GM12878 (cell line): ENCODE measurements at regions not wholly inside any gene's neighbourhood (a gene's known extent, or its start where the extent isn't known, plus 50 kb on each side); places are given as distances from the start of the nearest gene placed in this dataset.

ENCODE experiments used
- ATAC-seq: fragments of 200-7000 bp; cut with Tn5 transposase; 3 replicates; pipeline ENCODE4 v1.9.1; 2020; ENCODE audit warnings: mild to moderate bottlenecking, moderate library complexity
- BruUV-seq: library from RNA; stranded (reverse); fragments of 400-500 nt; replicated peaks from 2 replicates; lab custom pipeline; 2021; lab: Mats Ljungman, UMichigan
- CTCF ChIA-PET: fragments of 300-600 bp; sonication (Branson Sonifier 250); formaldehyde crosslinking; extraction: SDS; loops from one replicate; lab custom pipeline; 2021; ENCODE audit warnings: inconsistent platforms; lab: Yijun Ruan, JAX
- POLR2A ChIA-PET: fragments of 350-600 bp; formaldehyde crosslinking; extraction: SDS; loops from one replicate; lab custom pipeline; 2021; ENCODE audit warnings: inconsistent platforms; lab: Charles Lee
- RAD21 ChIA-PET: fragments of 300-600 bp; sonication (Branson Sonifier 250); formaldehyde crosslinking; loops from one replicate; lab custom pipeline; 2023; ENCODE audit warnings: antibody characterized with exemption; ENCODE audit not compliant: unreplicated experiment; lab: Charles Lee
- SMC1A ChIA-PET: fragments of 300-600 bp; sonication (Branson Sonifier 250); formaldehyde crosslinking; loops from one replicate; lab custom pipeline; 2023; ENCODE audit not compliant: unreplicated experiment, uncharacterized antibody; lab: Charles Lee
- DNase-seq: peaks from one replicate; pipeline ENCODE4 v3.0.0-alpha.2; 2011; ENCODE audit warnings: low read depth, low spot score
- FAIRE-seq: peaks from 3 replicates; lab custom pipeline; 2011; peaks lifted over from hg19 to GRCh38; lab: Jason Lieb, UNC
- H2AFZ ChIP-seq: 2 replicates; pipeline ENCODE4 v1.6.0; 2011; ENCODE audit warnings: low read depth, low read length, control low read depth; ENCODE audit not compliant: control insufficient read depth
- H3K27ac ChIP-seq: 2 replicates; pipeline ENCODE4 v1.5.1; 2011; ENCODE audit warnings: control low read depth; ENCODE audit not compliant: control insufficient read depth, insufficient read depth
- H3K27me3 ChIP-seq, 2 experiments: replicated peaks in 1 of 2; 2 replicates each; pipeline versions ENCODE4 v1.6.0 to v1.6.1; 2011; ENCODE audit warnings: low read length in 1 of 2; ENCODE audit not compliant: control insufficient read depth in 2 of 2, insufficient read depth in 2 of 2
- H3K36me3 ChIP-seq, 2 experiments: 2 replicates each; pipeline ENCODE4 v1.5.1; 2011; ENCODE audit warnings: low read length in 1 of 2; ENCODE audit not compliant: control insufficient read depth in 2 of 2, insufficient read depth in 2 of 2
- H3K4me1 ChIP-seq: 2 replicates; pipeline ENCODE4 v1.6.1; 2011; ENCODE audit warnings: mild to moderate bottlenecking, low read length, moderate library complexity, mixed read lengths; ENCODE audit not compliant: control insufficient read depth, insufficient read depth
- H3K4me2 ChIP-seq: 2 replicates; pipeline ENCODE4 v1.6.0; 2011; ENCODE audit warnings: control low read depth; ENCODE audit not compliant: control insufficient read depth, insufficient read depth
- H3K4me3 ChIP-seq: fragments of 200-600 bp; sonication (generic); 2 replicates; pipeline ENCODE4 v1.5.1; 2016
- H3K79me2 ChIP-seq: 2 replicates; pipeline ENCODE4 v1.6.0; 2011; ENCODE audit warnings: low read length; ENCODE audit not compliant: control insufficient read depth, insufficient read depth
- H3K9ac ChIP-seq: 2 replicates; pipeline ENCODE4 v1.8.0; 2011; ENCODE audit warnings: low read length, control low read depth, mixed read lengths; ENCODE audit not compliant: control insufficient read depth, insufficient read depth
- H3K9me3 ChIP-seq: replicated peaks from 3 replicates; pipeline ENCODE4 v1.5.1; 2011; ENCODE audit warnings: mild to moderate bottlenecking, low read length; ENCODE audit not compliant: control insufficient read depth, insufficient read depth
- H4K20me1 ChIP-seq: 2 replicates; pipeline ENCODE4 v1.6.0; 2011; ENCODE audit not compliant: control insufficient read depth, insufficient read depth
- CHD4 ChIP-seq: fragments of 200-600 bp; sonication (generic); IDR thresholded peaks from 2 replicates; pipeline ENCODE4 v1.6.1; 2016; ENCODE audit warnings: mild to moderate bottlenecking
- DPF2 ChIP-seq: fragments of 450-650 bp; IDR thresholded peaks from 2 replicates; pipeline ENCODE4 v1.6.1; 2017; ENCODE audit warnings: mild to moderate bottlenecking
- NR2F1 ChIP-seq: fragments of 450-650 bp; conservative IDR thresholded peaks from 2 replicates; pipeline ENCODE4 v1.6.1; 2017; ENCODE audit warnings: mild to moderate bottlenecking
- POLR2AphosphoS5 ChIP-seq: IDR thresholded peaks from 2 replicates; pipeline ENCODE4 v1.6.1; 2011; ENCODE audit warnings: mild to moderate bottlenecking, low read length, inconsistent platforms
- RFX5 ChIP-seq: IDR thresholded peaks from 2 replicates; pipeline ENCODE4 v1.6.1; 2011; ENCODE audit warnings: low read depth, low read length, improper control_type of control experiment
- SP1 ChIP-seq: IDR thresholded peaks from one replicate; pipeline ENCODE4 v1.6.1; 2011; ENCODE audit warnings: low read depth, low read length
- WGBS: methylation state at CpG from one replicate; pipeline ENCODE4 v1.1.6; 2016; ENCODE audit warnings: low lambda C conversion rate; ENCODE audit not compliant: insufficient replicate concordance, insufficient coverage; ENCODE audit errors: missing lambda C conversion rate; 5-methylcytosine and 5-hydroxymethylcytosine counted together
- in situ Hi-C: fragments of 300-500 bp; cut with MboI; formaldehyde crosslinking; loops from 9 replicates; pipeline ENCODE4 v1.14.3; 2018; ENCODE audit warnings: mixed read lengths
- intact Hi-C: fragments of 100-400 bp; cut with micrococcal nuclease; formaldehyde crosslinking; loops from one replicate; pipeline ENCODE4 v1.14.2; 2022; ENCODE audit not compliant: unreplicated experiment
- TF ChIP-seq, protein P1 (sequence below), 3 experiments: IDR thresholded peaks in 2 of 3; conservative IDR thresholded peaks in 1 of 3; 2 replicates each; pipeline ENCODE4 v1.5.1; 2011; ENCODE audit warnings: low read depth in 3 of 3, low read length in 3 of 3, mild to moderate bottlenecking in 3 of 3, control low read depth in 2 of 3, moderate library complexity in 2 of 3, inconsistent platforms in 1 of 3, mixed read lengths in 1 of 3; ENCODE audit not compliant: control insufficient read depth in 2 of 3, insufficient read depth in 1 of 3; ENCODE audit errors: extremely low read depth in 1 of 3
- TF ChIP-seq, protein P2 (sequence below): IDR thresholded peaks from 2 replicates; pipeline ENCODE4 v1.6.1; 2011; ENCODE audit warnings: borderline replicate concordance, low read depth, mild to moderate bottlenecking, moderate library complexity, mixed read lengths, low read length; ENCODE audit not compliant: insufficient read depth; ENCODE audit errors: extremely low read length
- TF ChIP-seq, protein P3 (sequence below): fragments of 450-650 bp; IDR thresholded peaks from 2 replicates; pipeline ENCODE4 v1.6.1; 2017; ENCODE audit warnings: mild to moderate bottlenecking, low read depth, inconsistent platforms; ENCODE audit not compliant: poor library complexity, severe bottlenecking

DNA sequence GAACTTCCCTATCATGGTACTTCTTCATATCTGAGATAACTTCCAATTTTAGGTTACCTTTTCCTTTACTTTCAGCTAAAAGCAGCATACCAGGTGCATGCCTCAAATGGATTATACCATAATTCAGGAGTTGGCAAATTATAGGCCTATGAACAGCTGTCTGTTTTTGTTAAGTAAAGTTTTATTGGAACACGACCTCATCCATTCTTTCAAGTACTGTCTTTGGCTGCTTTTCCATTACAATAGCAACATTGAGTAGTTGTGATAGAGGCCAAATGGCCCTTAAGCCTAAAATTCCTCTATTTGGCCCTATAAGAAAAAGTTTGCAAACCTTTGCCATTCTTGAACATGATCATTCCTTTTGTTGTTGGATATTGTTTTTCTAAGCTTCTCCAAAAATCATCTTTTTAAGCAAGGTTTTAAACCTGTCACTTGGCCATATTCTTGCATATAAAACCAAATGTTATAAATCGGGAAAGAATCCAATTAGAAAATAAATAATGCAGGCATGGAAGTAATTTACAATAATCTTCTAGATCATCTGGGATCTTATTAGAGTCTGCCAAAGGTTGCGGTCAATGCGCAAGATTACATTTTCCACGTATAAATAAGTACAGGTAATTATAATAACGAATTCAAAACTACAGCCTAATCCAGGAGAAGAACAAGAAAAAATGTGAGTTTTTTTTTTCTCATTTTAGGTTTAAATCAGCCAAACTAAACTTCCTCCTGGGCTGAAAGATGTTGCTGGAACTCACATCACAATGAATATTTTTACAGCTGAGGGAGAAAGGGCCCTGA lies 226.5 kb upstream of the ANKRD55 start:
- H3K4me2 ChIP-seq = no peak overlapping the region
- in situ Hi-C loops = no loop called here

DNA sequence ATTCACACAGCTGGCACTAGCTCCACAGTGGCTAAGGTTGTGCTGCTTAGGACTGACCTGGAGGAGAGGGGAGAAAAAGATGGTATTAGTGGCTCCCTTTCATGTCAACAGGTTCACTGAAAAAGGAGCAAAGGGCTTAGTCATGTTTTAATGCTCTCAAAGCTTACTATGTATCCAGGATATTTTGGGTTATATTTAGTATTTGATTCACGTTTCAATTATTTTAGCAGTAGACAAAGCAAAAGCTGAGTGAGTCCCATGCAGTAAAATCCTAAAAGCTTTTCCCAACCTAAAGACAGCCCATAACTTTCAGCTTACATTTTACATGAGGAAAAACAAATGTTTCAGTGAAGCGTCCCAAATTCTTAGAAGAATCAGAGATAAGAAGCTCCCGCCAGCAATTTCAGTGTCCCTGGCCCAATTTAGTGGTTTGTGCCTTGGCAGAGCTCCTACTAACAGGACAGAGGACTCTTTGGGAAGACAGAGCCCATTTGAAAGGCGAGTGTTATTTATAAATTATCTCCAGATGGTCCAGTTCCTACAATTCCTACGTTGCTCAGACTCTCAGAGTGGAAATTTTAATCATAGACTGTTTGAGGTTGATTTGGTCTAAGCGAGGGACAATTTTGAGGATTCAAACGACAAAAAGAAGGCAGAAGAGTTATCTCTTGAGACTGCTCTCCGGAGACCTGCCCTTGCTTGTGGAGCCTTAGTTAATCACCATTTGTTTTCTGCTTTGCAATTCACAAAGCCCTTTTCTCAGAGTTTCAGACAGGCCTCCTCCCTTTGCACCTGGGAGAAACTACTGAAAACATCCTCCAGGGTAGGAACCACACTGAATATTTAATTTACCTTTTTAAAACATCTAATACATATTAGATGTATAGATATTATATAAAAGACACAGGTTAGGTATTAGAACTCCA lies 225.0 kb upstream of the ANKRD55 start:
- H3K4me3 ChIP-seq = no peak overlapping the region
- FAIRE-seq (no peak), ATAC-seq (no peak), DNase-seq (no peak)
- ChIA-PET CTCF (interaction anchor here (1.6 kb wide), 1 partner anchor 187 kb away, joined by 6 read pairs; no protein-coding TSS in a partner anchor), RAD21 (interaction anchor here (1.4 kb wide), 1 partner anchor 22 kb away, joined by 3 read pairs; no protein-coding TSS in a partner anchor), SMC1A (interaction anchor here (1.1 to 1.9 kb wide), 6 partner anchors 11 to 91 kb away, joined by 3 to 6 read pairs (median 4); no protein-coding TSS in a partner anchor), POLR2A (no interaction called here)
- no peak overlapping the region for H3K4me2 ChIP-seq
- H3K4me1 ChIP-seq = no peaks in the 10 kb centered on the region
- in situ Hi-C loops = no loop called here
- intact Hi-C loops = no loop called here
- no TSS peak for BruUV-seq
- no peaks in the 10 kb centered on the region for H3K79me2 ChIP-seq
- no peak overlapping the region for H3K9ac ChIP-seq
- H4K20me1 ChIP-seq = no peaks in the 10 kb centered on the region
- H3K9me3 ChIP-seq = no peaks in the 10 kb centered on the region
- 35% methylated on average over 8 of the region's 8 CpGs for WGBS
- H3K27me3 ChIP-seq = no peaks in the 10 kb centered on the region
- no peak overlapping the region for H3K27ac ChIP-seq
- H3K36me3 ChIP-seq = no peaks in the 10 kb centered on the region
- no peak overlapping the region for H2AFZ ChIP-seq
- TF ChIP-seq DPF2 (no peak), CHD4 (no peak), NR2F1 (no peak), RFX5 (no peak)
- TF ChIP-seq, protein P1, sequence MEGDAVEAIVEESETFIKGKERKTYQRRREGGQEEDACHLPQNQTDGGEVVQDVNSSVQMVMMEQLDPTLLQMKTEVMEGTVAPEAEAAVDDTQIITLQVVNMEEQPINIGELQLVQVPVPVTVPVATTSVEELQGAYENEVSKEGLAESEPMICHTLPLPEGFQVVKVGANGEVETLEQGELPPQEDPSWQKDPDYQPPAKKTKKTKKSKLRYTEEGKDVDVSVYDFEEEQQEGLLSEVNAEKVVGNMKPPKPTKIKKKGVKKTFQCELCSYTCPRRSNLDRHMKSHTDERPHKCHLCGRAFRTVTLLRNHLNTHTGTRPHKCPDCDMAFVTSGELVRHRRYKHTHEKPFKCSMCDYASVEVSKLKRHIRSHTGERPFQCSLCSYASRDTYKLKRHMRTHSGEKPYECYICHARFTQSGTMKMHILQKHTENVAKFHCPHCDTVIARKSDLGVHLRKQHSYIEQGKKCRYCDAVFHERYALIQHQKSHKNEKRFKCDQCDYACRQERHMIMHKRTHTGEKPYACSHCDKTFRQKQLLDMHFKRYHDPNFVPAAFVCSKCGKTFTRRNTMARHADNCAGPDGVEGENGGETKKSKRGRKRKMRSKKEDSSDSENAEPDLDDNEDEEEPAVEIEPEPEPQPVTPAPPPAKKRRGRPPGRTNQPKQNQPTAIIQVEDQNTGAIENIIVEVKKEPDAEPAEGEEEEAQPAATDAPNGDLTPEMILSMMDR (IDR thresholded peaks at IDR 0.05 in 2 of 3, conservative IDR thresholded peaks at IDR 0.05 in 1 of 3; ENCODE audit: control insufficient read depth in 2 of 3, extremely low read depth in 1 of 3, insufficient read depth in 1 of 3, low read depth in 3 of 3, low read length in 3 of 3) = no peak
- TF ChIP-seq, protein P2, sequence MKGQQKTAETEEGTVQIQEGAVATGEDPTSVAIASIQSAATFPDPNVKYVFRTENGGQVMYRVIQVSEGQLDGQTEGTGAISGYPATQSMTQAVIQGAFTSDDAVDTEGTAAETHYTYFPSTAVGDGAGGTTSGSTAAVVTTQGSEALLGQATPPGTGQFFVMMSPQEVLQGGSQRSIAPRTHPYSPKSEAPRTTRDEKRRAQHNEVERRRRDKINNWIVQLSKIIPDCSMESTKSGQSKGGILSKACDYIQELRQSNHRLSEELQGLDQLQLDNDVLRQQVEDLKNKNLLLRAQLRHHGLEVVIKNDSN = no peak
- TF ChIP-seq, protein P3, sequence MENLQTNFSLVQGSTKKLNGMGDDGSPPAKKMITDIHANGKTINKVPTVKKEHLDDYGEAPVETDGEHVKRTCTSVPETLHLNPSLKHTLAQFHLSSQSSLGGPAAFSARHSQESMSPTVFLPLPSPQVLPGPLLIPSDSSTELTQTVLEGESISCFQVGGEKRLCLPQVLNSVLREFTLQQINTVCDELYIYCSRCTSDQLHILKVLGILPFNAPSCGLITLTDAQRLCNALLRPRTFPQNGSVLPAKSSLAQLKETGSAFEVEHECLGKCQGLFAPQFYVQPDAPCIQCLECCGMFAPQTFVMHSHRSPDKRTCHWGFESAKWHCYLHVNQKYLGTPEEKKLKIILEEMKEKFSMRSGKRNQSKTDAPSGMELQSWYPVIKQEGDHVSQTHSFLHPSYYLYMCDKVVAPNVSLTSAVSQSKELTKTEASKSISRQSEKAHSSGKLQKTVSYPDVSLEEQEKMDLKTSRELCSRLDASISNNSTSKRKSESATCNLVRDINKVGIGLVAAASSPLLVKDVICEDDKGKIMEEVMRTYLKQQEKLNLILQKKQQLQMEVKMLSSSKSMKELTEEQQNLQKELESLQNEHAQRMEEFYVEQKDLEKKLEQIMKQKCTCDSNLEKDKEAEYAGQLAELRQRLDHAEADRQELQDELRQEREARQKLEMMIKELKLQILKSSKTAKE = no peak

More for the DNA sequence above, 226.5 kb upstream of the ANKRD55 start:
- FAIRE-seq (no peak), DNase-seq (no peak), ATAC-seq (no peak)
- ChIA-PET RAD21 (no interaction called here), SMC1A (interaction anchor here (0.5 to 1.9 kb wide), 4 partner anchors 31 to 189 kb away, joined by 3 to 4 read pairs (median 3); no protein-coding TSS in a partner anchor), POLR2A (no interaction called here), CTCF (interaction anchor here (0.6 to 0.7 kb wide), 2 partner anchors 45 to 228 kb away, joined by 3 read pairs; no protein-coding TSS in a partner anchor)
- WGBS = 48% methylated on average over 6 of the region's 6 CpGs
- H3K27me3 ChIP-seq = no peaks in the 10 kb centered on the region
- H3K9ac ChIP-seq = no peak overlapping the region
- H3K9me3 ChIP-seq = no peaks in the 10 kb centered on the region
- intact Hi-C loops = no loop called here
- no peaks in the 10 kb centered on the region for H4K20me1 ChIP-seq
- TF ChIP-seq POLR2AphosphoS5 (no peak), SP1 (no peak)
- H3K27ac ChIP-seq = no peak overlapping the region
- no peaks in the 10 kb centered on the region for H3K4me1 ChIP-seq
- no peak overlapping the region for H3K4me3 ChIP-seq
- H3K79me2 ChIP-seq = no peaks in the 10 kb centered on the region
- H3K36me3 ChIP-seq = no peaks in the 10 kb centered on the region
- H2AFZ ChIP-seq = no peak overlapping the region
- no TSS peak for BruUV-seq
